GM19023 (cell line): ENCODE measurements at regions not wholly inside any gene's neighbourhood (a gene's known extent, or its start where the extent isn't known, plus 50 kb on each side); places are given as distances from the start of the nearest gene placed in this dataset.

ENCODE experiments used
- ATAC-seq: cut with Tn5 transposase; IDR thresholded peaks from one replicate; pipeline ENCODE4 v1.9.1; 2021; ENCODE audit warnings: mild to moderate bottlenecking, moderate library complexity; ENCODE audit not compliant: unreplicated experiment

- ATAC-seq, result no peak
These were observed 174.9 kb downstream of the QDPR start for GRCh38 chr4:17336986-17337385.

GRCh38 chr4:17336524-17336961 is 175.3 kb downstream of the QDPR start:
- peak; percentile 94 for ATAC-seq

GRCh38 chr4:17336069-17336468 is 175.8 kb downstream of the QDPR start:
- ATAC-seq, result no peak

GRCh38 chr4:17335371-17335770 is 176.5 kb downstream of the QDPR start:
- no peak for ATAC-seq

GRCh38 chr4:17332478-17332877 is 179.4 kb downstream of the QDPR start:
- no peak for ATAC-seq

- ATAC-seq, result no peak
These were observed 182.8 kb downstream of the QDPR start for GRCh38 chr4:17329046-17329445.

- ATAC-seq, result no peak
These were observed 183.6 kb downstream of the QDPR start for GRCh38 chr4:17328141-17328815.

- ATAC-seq, result no peak
These were observed 184.3 kb downstream of the QDPR start for GRCh38 chr4:17327591-17327990.

- no peak for ATAC-seq
These were observed 185.1 kb downstream of the QDPR start for GRCh38 chr4:17326756-17327155.

GRCh38 chr4:17325098-17325497 is 186.8 kb downstream of the QDPR start:
- ATAC-seq, result no peak

GRCh38 chr4:17324386-17324830 is 187.5 kb downstream of the QDPR start:
- no peak for ATAC-seq

- no peak for ATAC-seq
These were observed 188.1 kb downstream of the QDPR start for GRCh38 chr4:17323554-17324385.

- no peak for ATAC-seq
These were observed 189.4 kb downstream of the QDPR start for GRCh38 chr4:17322514-17322913.

- no peak for ATAC-seq
These were observed 191.8 kb downstream of the QDPR start for GRCh38 chr4:17320046-17320445.

- ATAC-seq, result no peak
These were observed 194.4 kb downstream of the QDPR start for GRCh38 chr4:17317526-17317925.

- ATAC-seq, result no peak
These were observed 195.3 kb downstream of the QDPR start for GRCh38 chr4:17316566-17316965.

GRCh38 chr4:17315459-17315858 is 196.4 kb downstream of the QDPR start:
- no peak for ATAC-seq

GRCh38 chr4:17313194-17313593 is 198.7 kb downstream of the QDPR start:
- ATAC-seq, result no peak

GRCh38 chr4:17310269-17310652 is 201.6 kb downstream of the QDPR start:
- ATAC-seq, result no peak

GRCh38 chr4:17309567-17310268 is 202.2 kb downstream of the QDPR start:
- ATAC-seq, result no peak

- no peak for ATAC-seq
These were observed 210.0 kb downstream of the QDPR start for GRCh38 chr4:17301869-17302268.

GRCh38 chr4:17301266-17301665 is 210.6 kb downstream of the QDPR start:
- ATAC-seq, result no peak
